K562 (cell line): ENCODE measurements at regions not wholly inside any gene's neighbourhood (a gene's known extent, or its start where the extent isn't known, plus 50 kb on each side); places are given as distances from the start of the nearest gene placed in this dataset.

Experiments used
- ATAC-seq: fragments of 200-7000 bp; cut with Tn5 transposase; 3 replicates; pipeline ENCODE4 v1.9.1; 2020; ENCODE audit warnings: moderate library complexity
- BruUV-seq: library from RNA; stranded (reverse); fragments of 400-500 nt; replicated peaks from 2 replicates; lab custom pipeline; 2021; lab: Mats Ljungman, UMichigan
- CTCF ChIA-PET: fragments of 300-600 bp; formaldehyde crosslinking; extraction: SDS; loops from one replicate; lab custom pipeline; 2021; ENCODE audit warnings: low intra/inter-chr PET ratio; lab: Yijun Ruan, JAX
- POLR2A ChIA-PET: fragments of 300-600, 350-650 bp; sonication (Branson Sonifier 250); formaldehyde crosslinking; extraction: SDS; loops from one replicate; lab custom pipeline; 2021; ENCODE audit warnings: antibody characterized with exemption, inconsistent platforms; lab: Yijun Ruan, JAX
- DNase-seq, 4 experiments: peaks; one replicate each; pipeline versions ENCODE4 v3.0.0 to v3.0.0-alpha.2; 2011 to 2018; ENCODE audit warnings: low spot score in 3 of 4, mixed read lengths in 3 of 4; ENCODE audit errors: extremely low read depth in 1 of 4
- FAIRE-seq: peaks from 2 replicates; lab custom pipeline; 2011; peaks lifted over from hg19 to GRCh38; lab: Jason Lieb, UNC
- H2AFZ ChIP-seq: 2 replicates; pipeline ENCODE4 v1.6.0; 2011; ENCODE audit warnings: low read depth, low read length, control low read depth, inconsistent platforms
- H3K27ac ChIP-seq: fragments of 200-600 bp; 3 replicates; pipeline ENCODE4 v1.8.0; 2011; ENCODE audit warnings: low read depth, mild to moderate bottlenecking, control low read depth, inconsistent platforms, low read length, moderate library complexity, mixed read lengths; ENCODE audit errors: extremely low read depth
- H3K27me3 ChIP-seq, 2 experiments: fragments of 300-600 bp in 1 of 2; 2 replicates in 1 of 2; 3 replicates in 1 of 2; pipeline versions ENCODE4 v1.6.0 to v1.8.0; 2011; ENCODE audit warnings: inconsistent platforms in 2 of 2, low read length in 2 of 2, mild to moderate bottlenecking in 1 of 2, mixed read lengths in 1 of 2, moderate library complexity in 1 of 2; ENCODE audit not compliant: control insufficient read depth in 2 of 2, insufficient read depth in 2 of 2
- H3K36me3 ChIP-seq: fragments of 300-600 bp; 3 replicates; pipeline ENCODE4 v1.8.0; 2011; ENCODE audit warnings: mild to moderate bottlenecking, low read length, inconsistent platforms; ENCODE audit not compliant: control insufficient read depth, insufficient read depth
- H3K4me1 ChIP-seq, 2 experiments: fragments of 200-600 bp in 1 of 2; replicated peaks in 1 of 2; 2 replicates in 1 of 2; 3 replicates in 1 of 2; pipeline versions ENCODE4 v1.5.1 to v1.8.0; 2011; ENCODE audit warnings: inconsistent platforms in 2 of 2, low read length in 2 of 2, mild to moderate bottlenecking in 1 of 2, mixed read lengths in 1 of 2, moderate library complexity in 1 of 2; ENCODE audit not compliant: control insufficient read depth in 2 of 2, insufficient read depth in 2 of 2
- H3K4me2 ChIP-seq: 2 replicates; pipeline ENCODE4 v1.6.1; 2011; ENCODE audit warnings: low read length, control low read depth, inconsistent platforms, mixed read lengths; ENCODE audit not compliant: insufficient read depth
- H3K4me3 ChIP-seq: fragments of 200-600 bp; sonication (generic), shearing (Covaris generic); 2 replicates; pipeline ENCODE4 v1.5.1; 2016; ENCODE audit warnings: control low read depth, inconsistent platforms
- H3K79me2 ChIP-seq: fragments of 200-600 bp; 3 replicates; pipeline ENCODE4 v1.8.0; 2011; ENCODE audit warnings: low read length, inconsistent platforms; ENCODE audit not compliant: control insufficient read depth, insufficient read depth
- H3K9ac ChIP-seq, 2 experiments: 2 replicates each; pipeline versions ENCODE4 v1.6.0 to v1.6.1; 2011; ENCODE audit warnings: low read depth in 2 of 2, low read length in 2 of 2, control low read depth in 1 of 2, inconsistent platforms in 1 of 2, mild to moderate bottlenecking in 1 of 2, mixed read lengths in 1 of 2; ENCODE audit not compliant: insufficient read depth in 1 of 2
- H3K9me1 ChIP-seq: one replicate; pipeline ENCODE4 v1.6.0; 2011; ENCODE audit warnings: inconsistent platforms, mild to moderate bottlenecking, low read length, moderate library complexity; ENCODE audit not compliant: control insufficient read depth, insufficient read depth
- H3K9me3 ChIP-seq: replicated peaks from 2 replicates; pipeline ENCODE4 v1.5.1; 2011; ENCODE audit warnings: low read depth, low read length, inconsistent platforms; ENCODE audit not compliant: control insufficient read depth, insufficient read depth
- H4K20me1 ChIP-seq: replicated peaks from 2 replicates; pipeline ENCODE4 v1.6.1; 2011; ENCODE audit warnings: low read length, inconsistent platforms, mixed read lengths; ENCODE audit not compliant: control insufficient read depth, insufficient read depth
- C11orf30 ChIP-seq: fragments of 450-650 bp; IDR thresholded peaks from 2 replicates; pipeline ENCODE4 v1.6.1; 2016; ENCODE audit warnings: low read depth, mild to moderate bottlenecking
- CBFA2T3 ChIP-seq: fragments of 450-650 bp; IDR thresholded peaks from 2 replicates; pipeline ENCODE4 v1.6.1; 2017
- CBX2 ChIP-seq: fragments of 200-600 bp; sonication (generic); IDR thresholded peaks from one replicate; pipeline ENCODE4 v1.6.1; 2012; ENCODE audit warnings: mild to moderate bottlenecking, low read length, inconsistent platforms; ENCODE audit not compliant: insufficient read depth, poor library complexity, severe bottlenecking
- MCM7 ChIP-seq, 2 experiments: fragments of 450-650 bp; IDR thresholded peaks; 2 replicates each; pipeline ENCODE4 v1.6.1; 2016 to 2018
- STAG1 ChIP-seq: sonication (generic); formaldehyde crosslinking; IDR thresholded peaks from 2 replicates; pipeline ENCODE4 v1.5.0; 2020; ENCODE audit warnings: missing genetic modification reagents, borderline replicate concordance
- TAL1 ChIP-seq: fragments of 450-650 bp; IDR thresholded peaks from 2 replicates; pipeline ENCODE4 v1.6.1; 2016; ENCODE audit warnings: mild to moderate bottlenecking
- TCF3 ChIP-seq: sonication (generic); formaldehyde crosslinking; IDR thresholded peaks from 2 replicates; pipeline ENCODE4 v1.4.0; 2020; ENCODE audit warnings: mild to moderate bottlenecking, missing genetic modification reagents
- TEAD1 ChIP-seq, 2 experiments: fragments of 450-650 bp in 1 of 2; sonication (generic) in 1 of 2; formaldehyde crosslinking; IDR thresholded peaks; 2 replicates each; pipeline versions ENCODE4 v1.4.0 to v1.8.0; 2020 to 2022; ENCODE audit warnings: mild to moderate bottlenecking in 2 of 2, missing genetic modification reagents in 1 of 2
- TRIM28 ChIP-seq: fragments of 450-650 bp; IDR thresholded peaks from 2 replicates; pipeline ENCODE4 v1.6.1; 2017
- ZC3H11A ChIP-seq: IDR thresholded peaks from 2 replicates; pipeline ENCODE4 v1.6.1; 2012; ENCODE audit warnings: low read depth, low read length, improper control_type of control experiment
- ZNF316 ChIP-seq: fragments of 450-650 bp; IDR thresholded peaks from 2 replicates; pipeline ENCODE4 v1.6.1; 2016
- WGBS: fragments of 100-300 bp; shearing (Covaris generic); methylation state at CpG from one replicate; pipeline ENCODE4 v1.1.6; 2016; ENCODE audit warnings: low coverage, mixed read lengths; ENCODE audit not compliant: insufficient coverage; ENCODE audit errors: missing lambda C conversion rate; 5-methylcytosine and 5-hydroxymethylcytosine counted together
- in situ Hi-C: fragments of 300-500 bp; cut with MboI; formaldehyde crosslinking; loops from 4 replicates; pipeline ENCODE4 v1.15.0; 2018; ENCODE audit warnings: inconsistent platforms, mixed read lengths
- intact Hi-C: fragments of 100-400 bp; cut with micrococcal nuclease; formaldehyde crosslinking; loops from 2 replicates; pipeline ENCODE4 v1.14.2; 2022
- TF ChIP-seq, protein P1 (sequence below): sonication (generic); formaldehyde crosslinking; IDR thresholded peaks from 2 replicates; pipeline ENCODE4 v1.5.0; 2020; ENCODE audit warnings: missing genetic modification reagents
- TF ChIP-seq, protein P2 (sequence below): sonication (generic); formaldehyde crosslinking; IDR thresholded peaks from 2 replicates; pipeline ENCODE4 v1.8.0; 2022; ENCODE audit warnings: mild to moderate bottlenecking, missing genetic modification reagents

DNA sequence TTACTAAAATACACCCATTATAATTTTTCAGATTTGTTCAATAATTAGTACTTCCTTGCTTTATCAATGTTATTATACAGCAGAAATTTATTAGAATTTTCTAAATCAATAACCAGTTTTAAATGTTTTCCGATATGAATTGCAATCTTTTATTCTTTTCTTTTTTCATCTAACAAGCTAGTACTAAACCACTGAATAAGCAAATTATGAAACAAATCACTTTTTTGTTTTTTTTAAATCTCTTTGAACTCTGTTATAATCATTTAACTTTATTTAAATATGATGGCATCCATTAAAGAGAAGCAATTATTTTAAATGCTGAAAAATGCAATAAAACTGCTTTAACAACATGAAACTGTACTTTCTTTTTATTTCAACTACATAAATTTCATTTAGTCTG lies 59.7 kb downstream of the HYCC1 start:
- in situ Hi-C loops (no loop called here), intact Hi-C loops (no loop called here)
- 91% methylated on average over 1 of the region's 1 CpG for WGBS
- Histone ChIP-seq H3K4me1 (no peaks in the 10 kb centered on the region), H3K27me3 (no peaks in the 10 kb centered on the region), H3K9me3 (no peaks in the 10 kb centered on the region), H3K79me2 (no peaks in the 10 kb centered on the region), H3K4me3 (no peak overlapping the region), H4K20me1 (no peaks in the 10 kb centered on the region), H3K27ac (no peak overlapping the region), H3K9me1 (no peaks in the 10 kb centered on the region), H3K4me2 (no peak overlapping the region), H3K36me3 (peaks cover 16% of the 10 kb centered on the region; the same call in 1 of the 3 replicates), H2AFZ (no peak overlapping the region), H3K9ac (no peak overlapping the region)
- ChIA-PET POLR2A (no interaction called here), CTCF (interaction anchor here (0.7 kb wide), 1 partner anchor 58 kb away, joined by 3 read pairs; no protein-coding TSS in a partner anchor)
- BruUV-seq: no TSS peak
- no peak for FAIRE-seq
- ATAC-seq: no peak
- TF ChIP-seq, protein P1, sequence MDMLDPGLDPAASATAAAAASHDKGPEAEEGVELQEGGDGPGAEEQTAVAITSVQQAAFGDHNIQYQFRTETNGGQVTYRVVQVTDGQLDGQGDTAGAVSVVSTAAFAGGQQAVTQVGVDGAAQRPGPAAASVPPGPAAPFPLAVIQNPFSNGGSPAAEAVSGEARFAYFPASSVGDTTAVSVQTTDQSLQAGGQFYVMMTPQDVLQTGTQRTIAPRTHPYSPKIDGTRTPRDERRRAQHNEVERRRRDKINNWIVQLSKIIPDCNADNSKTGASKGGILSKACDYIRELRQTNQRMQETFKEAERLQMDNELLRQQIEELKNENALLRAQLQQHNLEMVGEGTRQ: no peak
- TF ChIP-seq C11orf30 (peak; percentile 51), ZNF316 (peak; percentile 68)
- DNase-seq: no peak

DNA sequence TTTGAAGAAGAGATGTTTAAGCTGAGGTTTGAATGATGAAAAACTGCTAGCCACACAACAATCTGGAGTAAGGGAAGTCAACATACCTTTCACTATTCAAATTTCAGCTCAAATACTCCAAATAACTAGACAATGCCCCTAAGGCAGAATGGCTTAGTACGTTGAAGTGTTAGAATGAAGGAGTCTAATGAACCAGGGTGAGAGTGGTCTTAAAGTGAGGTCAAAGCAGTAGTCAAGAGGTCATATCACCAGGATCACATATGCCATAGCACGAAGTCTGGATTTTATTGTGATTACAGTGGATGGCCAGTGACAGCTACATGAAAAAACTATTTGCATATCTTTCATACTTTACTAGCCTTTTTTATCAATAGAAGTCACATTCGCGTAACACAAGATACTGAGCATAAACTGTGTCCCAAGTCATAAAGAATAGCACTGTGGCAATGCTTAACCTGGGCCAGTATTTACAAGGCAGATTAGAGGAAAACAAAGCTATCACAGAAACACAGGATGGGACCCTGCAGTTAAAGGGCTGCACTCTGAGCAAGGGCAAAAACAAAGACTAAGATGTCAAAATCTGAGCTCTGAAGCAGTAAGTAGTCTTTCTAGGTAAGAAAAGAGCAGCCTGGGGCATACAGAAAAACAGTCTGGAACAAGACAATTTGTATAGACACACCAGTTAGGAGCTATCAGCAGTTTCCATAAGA lies 61.5 kb downstream of the HYCC1 start:
- Histone ChIP-seq H4K20me1 (no peaks in the 10 kb centered on the region), H3K9ac (no peak overlapping the region), H3K4me1 (no peaks in the 10 kb centered on the region), H3K9me1 (no peaks in the 10 kb centered on the region), H3K4me3 (no peak overlapping the region), H2AFZ (no peak overlapping the region), H3K9me3 (no peaks in the 10 kb centered on the region), H3K27me3 (no peaks in the 10 kb centered on the region), H3K36me3 (peaks cover 4% of the 10 kb centered on the region; the same call in 2 of the 3 replicates), H3K4me2 (no peak overlapping the region), H3K27ac (no peak overlapping the region), H3K79me2 (no peaks in the 10 kb centered on the region)
- no TSS peak for BruUV-seq
- ChIA-PET CTCF (no interaction called here), POLR2A (interaction anchor here (0.6 to 2.0 kb wide), 5 partner anchors 9 to 106 kb away, joined by 3 to 10 read pairs (median 3); no protein-coding TSS in a partner anchor)
- in situ Hi-C loops: no loop called here
- ATAC-seq (peak; percentile 78), FAIRE-seq (no peak), DNase-seq (no peak)
- TF ChIP-seq TAL1 (peak; percentile 19; the same call in 1 of the 2 replicates), ZC3H11A (no peak), CBFA2T3 (peak; percentile 46; the same call in 1 of the 2 replicates), CBX2 (no peak), TCF3 (peak; percentile 46; the same call in 1 of the 2 replicates), TRIM28 (no peak), TEAD1 (CRISPR knock-in tag; IDR thresholded peaks at IDR 0.05) (no peak), STAG1 (CRISPR knock-in tag) (no peak), MCM7 (IDR thresholded peaks at IDR 0.05) (no peak)
- TF ChIP-seq, protein P2, sequence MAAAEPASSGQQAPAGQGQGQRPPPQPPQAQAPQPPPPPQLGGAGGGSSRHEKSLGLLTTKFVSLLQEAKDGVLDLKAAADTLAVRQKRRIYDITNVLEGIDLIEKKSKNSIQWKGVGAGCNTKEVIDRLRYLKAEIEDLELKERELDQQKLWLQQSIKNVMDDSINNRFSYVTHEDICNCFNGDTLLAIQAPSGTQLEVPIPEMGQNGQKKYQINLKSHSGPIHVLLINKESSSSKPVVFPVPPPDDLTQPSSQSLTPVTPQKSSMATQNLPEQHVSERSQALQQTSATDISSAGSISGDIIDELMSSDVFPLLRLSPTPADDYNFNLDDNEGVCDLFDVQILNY: no peak
- WGBS: 59% methylated on average over 4 of the region's 4 CpGs
- intact Hi-C loops: no loop called here
